HG03064 (cell line): ENCODE measurements at regions not wholly inside any gene's neighbourhood (a gene's known extent, or its start where the extent isn't known, plus 50 kb on each side); places are given as distances from the start of the nearest gene placed in this dataset.
A peak's percentile ranks its signal among the peaks of the same experiment; 100 is the strongest.
"Not testable (repeated sequence)": the region's sequence is repeated elsewhere in the genome, so short reads cannot be mapped to it uniquely, and the experiment has no call there.

Experiments used
- ATAC-seq: cut with Tn5 transposase; IDR thresholded peaks from one replicate; pipeline ENCODE4 v1.9.1; 2021; ENCODE audit warnings: low read depth; ENCODE audit not compliant: unreplicated experiment

DNA sequence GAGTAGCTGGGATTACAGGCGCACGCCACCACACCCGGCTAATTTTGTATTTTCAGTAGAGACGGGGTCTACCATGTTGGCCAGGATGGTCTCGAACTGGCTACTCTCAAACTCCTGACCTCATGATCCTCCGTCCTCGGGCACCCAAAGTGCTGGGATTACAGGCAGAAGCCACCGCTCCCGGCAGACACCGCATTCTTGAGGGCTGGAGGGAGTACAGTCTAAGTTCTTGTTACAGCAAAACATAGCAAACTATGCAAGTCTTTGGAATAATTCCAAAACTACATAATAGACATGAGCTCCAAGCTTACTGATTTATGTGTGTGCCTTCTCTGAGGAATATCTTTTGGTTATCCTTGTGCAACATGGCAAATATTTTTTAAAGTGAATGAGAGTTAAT lies 299.1 kb upstream of the ZNF658 start:
- not testable (repeated sequence) for ATAC-seq

DNA sequence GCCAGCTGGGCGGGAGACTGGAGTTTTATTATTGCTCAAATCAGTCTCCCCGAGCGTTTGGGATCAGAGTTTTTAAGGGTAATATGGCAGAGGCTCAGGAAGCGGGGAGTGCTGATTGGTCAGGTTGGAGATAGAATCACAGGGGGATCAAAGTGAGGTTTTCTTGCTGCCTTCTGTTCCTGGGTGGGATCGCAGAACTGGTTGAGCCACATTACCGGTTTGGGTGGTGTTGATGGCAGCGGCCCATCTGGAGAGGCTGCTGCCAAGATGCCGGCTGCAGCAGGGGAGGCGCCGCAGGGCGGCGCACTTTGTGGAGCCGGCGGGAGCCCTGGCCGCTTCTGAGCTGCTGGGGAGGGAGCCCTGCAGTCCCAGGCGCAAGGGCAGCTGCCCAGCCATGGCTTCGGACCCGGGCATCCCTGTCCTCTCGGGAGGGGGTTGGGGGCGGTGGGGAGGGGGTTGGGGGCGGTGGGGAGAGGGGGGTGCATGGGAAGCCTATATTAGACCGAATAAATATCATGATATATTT lies 268.9 kb upstream of the ZNF658 start:
- ATAC-seq: not testable (repeated sequence)

DNA sequence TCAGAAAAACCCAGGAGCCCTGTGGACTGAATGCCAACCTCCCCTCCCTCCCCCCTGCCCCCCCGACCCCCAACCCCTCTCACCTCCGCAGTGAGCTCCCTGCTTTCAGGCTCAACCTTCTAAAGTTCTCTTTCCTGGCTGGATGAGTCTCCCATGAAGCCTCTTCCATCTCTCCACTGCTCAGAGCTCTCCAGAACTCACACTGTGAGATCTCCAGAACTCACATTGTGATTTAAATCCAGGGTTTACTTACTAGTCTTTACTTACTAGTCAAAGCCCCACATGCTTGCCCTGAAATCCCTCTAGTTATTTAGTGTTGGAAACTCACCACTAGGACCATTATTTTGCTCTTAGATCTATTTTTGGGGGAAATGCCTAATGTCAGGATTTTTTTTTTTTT lies 252.8 kb upstream of the ZNF658 start:
- ATAC-seq: not testable (repeated sequence)

DNA sequence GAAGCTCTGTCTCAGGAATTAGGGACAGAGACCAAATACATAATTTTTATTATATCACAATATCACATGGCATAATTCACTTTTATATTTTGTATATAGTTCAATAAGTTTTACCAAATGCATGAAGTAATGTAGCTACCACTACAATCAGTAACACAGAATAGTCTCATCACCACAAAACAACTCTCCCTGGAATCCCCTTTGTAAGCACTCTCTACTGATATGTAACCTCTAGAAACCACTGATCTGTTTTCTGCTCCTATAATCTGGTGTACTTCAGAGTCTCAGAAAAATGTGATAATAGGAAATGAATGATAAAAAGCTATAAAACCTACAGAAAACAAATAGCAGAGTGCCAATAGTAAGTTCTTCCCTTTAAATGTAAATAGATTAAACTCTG lies 210.3 kb upstream of the ZNF658 start:
- not testable (repeated sequence) for ATAC-seq

DNA sequence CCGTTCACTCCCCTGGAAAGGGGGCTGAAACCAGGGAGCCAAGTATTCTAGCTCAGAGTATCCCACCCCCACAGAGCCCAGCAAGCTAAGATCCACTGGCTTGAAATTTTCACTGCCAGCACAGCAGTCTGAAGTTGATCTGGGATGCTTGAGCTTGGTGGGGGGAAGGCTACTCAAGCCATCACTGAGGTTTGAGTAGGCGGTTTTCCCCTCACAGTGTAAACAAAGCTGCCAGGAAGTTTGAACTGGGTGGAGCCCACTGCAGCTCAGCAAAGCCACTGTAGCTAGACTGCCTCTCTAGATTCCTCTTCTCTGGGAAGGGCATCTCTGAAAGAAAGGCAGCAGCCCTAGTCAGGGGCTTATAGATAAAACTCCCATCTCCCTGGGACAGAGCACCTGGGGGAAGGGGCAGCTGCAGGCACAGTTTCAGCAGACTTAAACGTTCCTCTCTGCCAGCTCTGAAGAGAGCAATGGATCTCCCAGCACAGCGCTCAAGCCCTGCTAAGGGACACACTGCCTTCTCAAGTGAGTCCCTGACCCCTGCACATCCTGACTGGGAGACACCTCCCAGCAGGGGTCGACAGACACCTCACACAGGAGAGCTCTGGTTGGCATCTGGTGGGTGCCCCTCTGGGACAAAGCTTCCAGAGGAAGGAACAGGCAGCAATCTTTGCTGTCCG lies 204.8 kb upstream of the ZNF658 start:
- not testable (repeated sequence) for ATAC-seq

- not testable (repeated sequence) for ATAC-seq
Observed at GRCh38 chr9:66697343-66698065, 203.0 kb upstream of the ZNF658 start.

DNA sequence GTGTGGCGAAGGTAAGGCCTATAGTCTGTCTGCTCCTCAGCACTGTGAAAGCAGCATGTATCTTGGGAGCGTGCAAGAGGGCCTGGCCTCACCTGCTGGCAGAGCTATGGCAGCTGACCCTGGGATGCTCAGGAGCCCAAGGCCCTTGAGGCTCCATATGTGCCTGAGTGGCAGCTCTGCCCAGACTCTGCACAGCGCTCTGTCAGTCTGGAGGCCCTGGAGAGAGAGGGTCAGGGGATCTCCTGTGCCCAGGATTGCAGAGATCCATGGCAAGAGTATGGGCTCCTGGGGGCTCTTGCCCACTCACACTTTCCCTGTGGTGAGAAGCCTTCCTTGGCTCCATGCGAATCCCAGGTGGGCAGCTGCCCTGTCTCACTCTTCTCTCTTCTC lies 202.5 kb upstream of the ZNF658 start:
- not testable (repeated sequence) for ATAC-seq

DNA sequence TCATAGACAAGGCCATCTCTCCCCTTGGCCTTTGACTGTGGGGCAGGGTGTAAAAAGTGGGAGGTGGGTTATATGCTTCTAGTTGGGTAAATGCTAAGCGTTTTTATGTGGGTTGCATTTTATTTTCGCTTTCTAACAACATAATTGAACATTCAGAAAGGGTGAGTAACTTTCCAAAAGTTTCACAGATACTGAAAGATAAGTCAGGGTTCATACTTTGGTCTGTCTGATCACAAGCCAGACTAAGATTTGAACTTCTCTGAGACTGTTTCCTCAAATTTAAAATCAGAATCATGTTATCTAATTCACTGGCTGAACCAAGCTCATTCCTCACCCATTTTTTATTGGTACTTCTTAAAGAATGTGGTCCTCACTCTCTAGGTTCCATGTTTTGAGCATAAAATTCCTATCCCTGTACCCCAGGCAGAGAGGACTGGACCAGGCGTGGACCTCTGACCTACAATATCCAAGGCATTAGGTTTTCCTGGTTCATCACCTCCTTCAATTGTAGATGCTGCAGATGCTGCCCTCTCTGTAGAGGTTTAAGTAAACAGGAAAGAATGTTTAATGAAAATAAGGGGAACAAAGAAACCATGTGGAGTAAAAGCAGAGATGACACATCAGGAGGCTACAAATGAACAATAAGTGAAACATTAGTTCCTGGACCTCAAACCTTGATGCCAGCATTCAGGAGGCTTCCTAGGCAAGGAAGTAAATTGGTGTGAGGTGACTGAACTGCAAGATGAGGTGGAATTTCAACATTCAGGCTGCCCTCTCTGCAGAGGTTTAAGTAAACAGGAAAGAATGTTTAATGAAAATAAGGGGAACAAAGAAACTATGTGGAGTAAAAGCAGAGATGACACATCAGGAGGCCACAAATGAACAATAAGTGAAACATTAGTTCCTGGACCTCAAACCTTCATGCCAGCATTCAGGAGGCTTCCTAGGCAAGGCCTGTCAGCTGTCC lies 198.8 kb upstream of the ZNF658 start:
- ATAC-seq: not testable (repeated sequence)

DNA sequence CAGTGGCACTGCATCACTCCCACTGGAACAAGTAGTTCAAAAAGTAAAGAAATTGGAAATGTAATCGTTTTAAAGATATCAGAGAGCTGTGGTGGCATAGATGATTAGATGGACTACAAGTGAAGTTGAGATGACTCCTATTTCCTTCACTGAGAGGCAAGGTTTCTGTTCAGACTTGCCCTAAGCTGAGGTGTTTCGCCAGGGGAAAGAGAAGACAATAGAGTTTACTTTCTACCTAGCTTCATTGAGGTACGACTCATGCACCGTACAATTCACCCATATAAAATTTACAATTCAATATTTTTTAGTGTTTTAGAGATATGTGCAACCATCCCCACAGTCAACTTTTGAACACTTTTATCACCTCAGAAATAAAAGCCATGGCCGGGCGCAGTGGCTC lies 189.0 kb upstream of the ZNF658 start:
- not testable (repeated sequence) for ATAC-seq

- ATAC-seq: peak; percentile 79
Observed at GRCh38 chr9:66712870-66713269, 187.7 kb upstream of the ZNF658 start.

- not testable (repeated sequence) for ATAC-seq
Observed at GRCh38 chr9:66713552-66713951, 187.0 kb upstream of the ZNF658 start.

DNA sequence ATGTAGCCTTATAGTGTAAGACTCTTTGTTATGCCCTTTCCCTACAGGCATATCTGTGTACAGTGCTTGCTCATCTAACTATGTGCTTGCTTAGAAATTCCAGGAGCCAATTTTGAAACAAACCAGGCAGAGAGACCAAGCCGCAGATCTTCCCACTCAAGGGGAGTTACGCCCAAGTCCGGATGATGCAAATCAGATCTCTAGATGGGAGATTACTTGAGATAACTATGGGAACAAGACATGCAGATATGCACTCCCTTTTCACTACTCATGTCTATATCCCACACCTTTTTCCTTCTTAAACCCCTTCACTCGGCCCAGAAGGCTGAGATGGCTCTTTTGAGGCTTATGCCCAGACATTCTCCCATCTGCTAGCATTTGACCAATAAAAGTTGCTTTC lies 179.7 kb upstream of the ZNF658 start:
- not testable (repeated sequence) for ATAC-seq

- ATAC-seq: not testable (repeated sequence)
Observed at GRCh38 chr9:66727540-66727939, 173.0 kb upstream of the ZNF658 start.

DNA sequence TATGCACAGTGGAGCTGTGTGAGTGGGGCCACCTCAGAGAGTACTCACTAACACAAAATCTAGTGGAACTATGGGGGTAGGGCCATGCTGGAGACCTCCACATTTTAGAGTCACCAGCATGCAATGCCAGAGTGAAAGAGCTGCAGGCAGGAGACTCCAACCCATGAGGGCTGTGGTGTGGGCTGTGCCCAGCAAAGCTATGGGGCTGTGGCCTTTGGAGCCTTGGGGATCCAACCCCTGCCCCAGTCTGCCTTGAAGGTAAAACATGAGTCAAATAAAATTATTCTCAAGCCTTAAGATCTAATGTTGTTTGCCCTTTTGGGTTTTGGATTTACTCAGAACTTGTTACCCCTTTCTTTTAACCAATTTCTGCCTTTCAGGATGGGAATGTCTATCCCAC lies 163.8 kb upstream of the ZNF658 start:
- ATAC-seq: not testable (repeated sequence)

GRCh38 chr9:66738418-66738817 lies 162.1 kb upstream of the ZNF658 start:
- ATAC-seq: not testable (repeated sequence)

GRCh38 chr9:66740136-66740535 lies 160.4 kb upstream of the ZNF658 start:
- not testable (repeated sequence) for ATAC-seq

DNA sequence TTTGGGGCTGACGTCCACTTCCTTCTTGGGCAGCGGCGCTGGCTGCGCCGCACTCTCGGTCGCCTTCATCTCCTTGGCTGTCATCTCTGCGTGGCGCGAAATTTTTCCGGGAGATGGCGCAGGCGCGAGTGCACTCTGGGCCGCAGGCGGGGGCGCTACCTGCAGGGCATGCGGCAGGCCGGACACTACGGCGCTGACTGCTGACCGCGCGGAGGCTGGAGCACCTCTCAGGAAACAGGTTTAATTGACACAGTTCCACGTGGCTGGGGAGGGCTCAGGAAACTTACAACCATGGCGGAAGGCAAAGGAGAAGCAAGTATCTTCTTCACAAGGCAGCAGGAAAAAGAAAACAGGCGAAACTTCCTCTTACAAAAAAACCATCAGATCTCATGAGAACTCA lies 154.7 kb upstream of the ZNF658 start:
- not testable (repeated sequence) for ATAC-seq

GRCh38 chr9:66752324-66752923 lies 148.1 kb upstream of the ZNF658 start:
- ATAC-seq: not testable (repeated sequence)

- not testable (repeated sequence) for ATAC-seq
Observed at GRCh38 chr9:66759825-66760492, 140.6 kb upstream of the ZNF658 start.
